ENCODE measurements at regions not wholly inside any gene's neighbourhood (a gene's known extent, or its start where the extent isn't known, plus 50 kb on each side); places are given as distances from the start of the nearest gene placed in this dataset.

GRCh38 chr2:14232217-14232616, 400.3 kb upstream of the LRATD1 start (continued):
- TF ChIP-seq TEAD4 (IDR thresholded peaks at IDR 0.05; ENCODE audit: low read depth, low read length) (no peak), NANOG (IDR thresholded peaks at IDR 0.05; ENCODE audit: insufficient read depth, low read depth, low read length, poor library complexity, severe bottlenecking) (peak; percentile 86), HDAC6 (IDR thresholded peaks at IDR 0.05; ENCODE audit: low read depth, low read length) (no peak), PHF8 (conservative IDR thresholded peaks at IDR 0.05; ENCODE audit: low read depth, low read length) (no peak), CTCF (IDR thresholded peaks at IDR 0.05; ENCODE audit: control extremely low read depth in 1 of 3, insufficient read depth in 1 of 3, low read depth in 1 of 3, low read length in 3 of 3) (no peak), JUN (IDR thresholded peaks at IDR 0.05; ENCODE audit: low read depth, low read length) (no peak), SP2 (IDR thresholded peaks at IDR 0.05; ENCODE audit: low read length) (no peak)

Data from H1 (cell line).